ENCODE measurements at regions not wholly inside any gene's neighbourhood (a gene's known extent, or its start where the extent isn't known, plus 50 kb on each side); places are given as distances from the start of the nearest gene placed in this dataset.

DNA sequence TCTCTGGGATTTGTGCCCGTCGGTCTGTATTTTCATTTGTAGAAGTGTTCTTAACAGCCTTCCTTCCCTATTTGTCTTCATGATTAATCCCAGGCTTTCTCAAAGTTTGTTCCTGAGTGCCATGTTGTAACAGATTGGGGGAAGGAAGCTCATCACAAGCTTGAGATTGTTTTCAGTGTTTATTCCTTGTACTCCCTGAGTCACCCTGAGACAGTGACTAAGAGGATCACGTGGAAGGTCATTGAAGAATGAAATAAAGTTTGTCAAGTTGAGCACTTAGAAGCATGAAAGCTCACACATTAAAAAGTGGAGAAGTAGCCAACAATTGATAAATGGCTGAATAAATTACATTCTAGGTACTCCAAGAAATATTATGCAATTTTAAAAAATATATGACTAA is 153.5 kb upstream of the FAM241A start:
- intact Hi-C loops (cut with DNase I): no loop called here
- 31 to 40% (median 38%) methylated on average over 3 of the region's 3 CpGs for WGBS, 4 donors
- no peaks in the 10 kb centered on the region for H3K4me1 ChIP-seq (replicated peaks in 1 of 2)
- no peak for TF ChIP-seq CTCF (IDR thresholded peaks at IDR 0.05)
- TF ChIP-seq POLR2A (IDR thresholded peaks at IDR 0.05): no peak
- no peaks in the 10 kb centered on the region for H3K27me3 ChIP-seq
- no peaks in the 10 kb centered on the region for H3K9me3 ChIP-seq (replicated peaks in 1 of 3)
- peak overlapping the region in 1 of 5 donors; percentile 59 for H3K27ac ChIP-seq
- peak in 1 of 7 donors; percentile 2 for DNase-seq
- H3K4me3 ChIP-seq: no peak overlapping the region
- no peaks in the 10 kb centered on the region for H3K36me3 ChIP-seq (replicated peaks in 1 of 2)

DNA sequence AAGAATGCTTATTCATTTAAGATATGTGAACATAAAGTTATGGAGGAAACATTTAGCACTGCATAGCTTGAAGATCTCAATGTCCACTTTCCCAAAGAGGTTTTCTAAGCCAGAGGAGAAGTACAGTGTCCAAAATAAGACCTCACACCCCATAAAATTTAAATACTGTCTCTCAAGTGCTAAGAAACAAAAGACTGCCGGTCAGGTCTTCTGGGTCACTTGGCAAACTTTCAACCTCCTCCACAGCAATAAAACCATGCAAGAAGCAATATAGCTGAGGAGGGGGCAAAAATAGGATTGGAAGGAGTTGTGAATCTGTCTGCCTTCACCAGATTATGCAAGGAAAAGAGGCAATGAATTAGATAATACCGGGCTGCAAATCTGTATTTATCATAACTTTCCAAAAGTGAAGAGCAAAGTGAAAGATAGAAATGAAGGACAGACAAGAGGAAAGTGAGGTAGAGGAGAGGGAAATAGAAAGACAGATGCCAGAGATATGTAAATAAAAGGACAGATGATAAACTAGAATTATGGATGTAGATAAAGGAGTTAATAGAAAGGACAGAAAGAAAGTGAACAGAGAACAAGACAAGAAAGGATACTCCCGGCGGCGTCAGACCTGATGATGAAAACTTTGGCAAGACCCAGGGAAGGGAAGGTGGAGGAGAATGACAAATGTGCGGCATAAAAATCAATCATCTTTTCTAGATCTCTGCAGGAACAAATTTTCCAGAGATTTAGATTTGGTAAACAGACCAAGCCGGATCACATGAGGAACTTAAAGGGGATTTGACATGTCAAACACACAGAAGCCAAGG is 152.7 kb upstream of the FAM241A start:
- H3K9me3 ChIP-seq (replicated peaks in 1 of 3): no peaks in the 10 kb centered on the region
- 64 to 72% (median 70%) methylated on average over 7 of the region's 7 CpGs for WGBS, 4 donors
- no peak overlapping the region for H3K27ac ChIP-seq
- TF ChIP-seq CTCF (IDR thresholded peaks at IDR 0.05): no peak
- TF ChIP-seq POLR2A (IDR thresholded peaks at IDR 0.05): no peak
- H3K4me3 ChIP-seq: no peak overlapping the region
- DNase-seq: no peak
- no peaks in the 10 kb centered on the region for H3K27me3 ChIP-seq
- H3K4me1 ChIP-seq (replicated peaks in 1 of 2): no peaks in the 10 kb centered on the region
- H3K36me3 ChIP-seq (replicated peaks in 1 of 2): no peaks in the 10 kb centered on the region
- intact Hi-C loops (cut with DNase I): no loop called here

- H3K36me3 ChIP-seq (replicated peaks in 1 of 2): no peaks in the 10 kb centered on the region
Measured at GRCh38 chr4:111994392-111994791, 150.9 kb upstream of the FAM241A start.

DNA sequence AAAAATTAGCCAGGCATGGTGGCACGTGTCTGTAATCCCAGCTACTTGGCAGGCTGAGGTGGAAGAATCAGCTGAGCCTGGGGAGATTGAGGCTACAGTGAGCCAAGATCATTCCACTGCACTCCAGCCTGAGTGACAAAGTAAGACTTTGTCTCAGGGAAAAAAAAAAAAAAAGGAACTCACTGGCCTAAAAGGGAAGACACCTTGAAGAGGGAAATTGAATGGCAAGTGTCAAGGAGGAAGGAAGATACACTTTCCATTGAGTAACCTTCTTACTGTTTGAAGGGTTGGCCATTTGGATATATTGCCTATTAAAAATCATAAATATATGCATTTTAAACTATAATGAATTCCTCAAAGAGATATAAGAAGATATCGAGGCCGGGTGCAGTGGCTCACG is 147.5 kb upstream of the FAM241A start:
- H3K4me1 ChIP-seq (replicated peaks in 1 of 2): no peaks in the 10 kb centered on the region
- 73 to 94% (median 80%) methylated on average over 4 of the region's 4 CpGs for WGBS, 4 donors
- H3K27me3 ChIP-seq: no peaks in the 10 kb centered on the region
- intact Hi-C loops (cut with DNase I): no loop called here
- H3K4me3 ChIP-seq: no peak overlapping the region
- no peak overlapping the region for H3K27ac ChIP-seq
- H3K36me3 ChIP-seq (replicated peaks in 1 of 2): no peaks in the 10 kb centered on the region
- TF ChIP-seq POLR2A (IDR thresholded peaks at IDR 0.05) (no peak), CTCF (IDR thresholded peaks at IDR 0.05) (no peak)
- no peak for DNase-seq
- no peaks in the 10 kb centered on the region for H3K9me3 ChIP-seq (replicated peaks in 1 of 3)

More at GRCh38 chr4:111994392-111994791, 150.9 kb upstream of the FAM241A start:
- WGBS, 4 donors: 32 to 53% (median 50%) methylated on average over 1 of the region's 1 CpG
- Histone ChIP-seq H3K9me3 (replicated peaks in 1 of 3) (no peaks in the 10 kb centered on the region), H3K4me3 (no peak overlapping the region), H3K4me1 (replicated peaks in 1 of 2) (no peaks in the 10 kb centered on the region), H3K27me3 (no peaks in the 10 kb centered on the region), H3K27ac (no peak overlapping the region)
- TF ChIP-seq CTCF (IDR thresholded peaks at IDR 0.05) (no peak), POLR2A (IDR thresholded peaks at IDR 0.05) (no peak)
- no peak for DNase-seq
- intact Hi-C loops (cut with DNase I): no loop called here
